Activated CD4-positive, alpha-beta T cell treated with anti-CD3 and anti-CD28 coated beads for 48 hours (primary cell): ENCODE measurements at regions not wholly inside any gene's neighbourhood (a gene's known extent, or its start where the extent isn't known, plus 50 kb on each side); places are given as distances from the start of the nearest gene placed in this dataset.

ENCODE experiments used
- DNase-seq: peaks from one replicate; pipeline ENCODE4 v3.0.0-alpha.2; 2020

- DNase-seq = no peak
Measured at GRCh38 chr20:56805313-56805712, 176.2 kb downstream of the TFAP2C start.

GRCh38 chr20:56805966-56806365 is 176.9 kb downstream of the TFAP2C start:
- DNase-seq = no peak

GRCh38 chr20:56806952-56807517 is 177.9 kb downstream of the TFAP2C start:
- DNase-seq = no peak

GRCh38 chr20:56808117-56808725 is 179.1 kb downstream of the TFAP2C start:
- no peak for DNase-seq

- DNase-seq = no peak
Measured at GRCh38 chr20:56808732-56809131, 179.6 kb downstream of the TFAP2C start.

GRCh38 chr20:56809668-56810067 is 180.6 kb downstream of the TFAP2C start:
- no peak for DNase-seq

- DNase-seq = no peak
Measured at GRCh38 chr20:56810141-56810540, 181.0 kb downstream of the TFAP2C start.

GRCh38 chr20:56815796-56816195 is 186.7 kb downstream of the TFAP2C start:
- no peak for DNase-seq

- no peak for DNase-seq
Measured at GRCh38 chr20:56816349-56816748, 187.2 kb downstream of the TFAP2C start.

GRCh38 chr20:56817780-56818675 is 188.9 kb downstream of the TFAP2C start:
- no peak for DNase-seq

- DNase-seq = no peak
Measured at GRCh38 chr20:56820984-56821383, 191.9 kb downstream of the TFAP2C start.

- DNase-seq = no peak
Measured at GRCh38 chr20:56826306-56826704, 197.2 kb downstream of the TFAP2C start.

- no peak for DNase-seq
Measured at GRCh38 chr20:56826705-56827665, 197.9 kb downstream of the TFAP2C start.

- DNase-seq = no peak
Measured at GRCh38 chr20:56827763-56828162, 198.7 kb downstream of the TFAP2C start.

GRCh38 chr20:56828402-56828801 is 199.3 kb downstream of the TFAP2C start:
- no peak for DNase-seq

GRCh38 chr20:56829788-56830385 is 200.8 kb downstream of the TFAP2C start:
- DNase-seq = no peak

GRCh38 chr20:56831795-56832194 is 202.7 kb downstream of the TFAP2C start:
- no peak for DNase-seq

- no peak for DNase-seq
Measured at GRCh38 chr20:56833427-56833826, 204.3 kb downstream of the TFAP2C start.

- no peak for DNase-seq
Measured at GRCh38 chr20:56835829-56836550, 206.9 kb downstream of the TFAP2C start.

- no peak for DNase-seq
Measured at GRCh38 chr20:56839222-56839621, 210.1 kb downstream of the TFAP2C start.

- no peak for DNase-seq
Measured at GRCh38 chr20:56839786-56840185, 210.7 kb downstream of the TFAP2C start.
